ENCODE measurements at regions not wholly inside any gene's neighbourhood (a gene's known extent, or its start where the extent isn't known, plus 50 kb on each side); places are given as distances from the start of the nearest gene placed in this dataset.

DNA sequence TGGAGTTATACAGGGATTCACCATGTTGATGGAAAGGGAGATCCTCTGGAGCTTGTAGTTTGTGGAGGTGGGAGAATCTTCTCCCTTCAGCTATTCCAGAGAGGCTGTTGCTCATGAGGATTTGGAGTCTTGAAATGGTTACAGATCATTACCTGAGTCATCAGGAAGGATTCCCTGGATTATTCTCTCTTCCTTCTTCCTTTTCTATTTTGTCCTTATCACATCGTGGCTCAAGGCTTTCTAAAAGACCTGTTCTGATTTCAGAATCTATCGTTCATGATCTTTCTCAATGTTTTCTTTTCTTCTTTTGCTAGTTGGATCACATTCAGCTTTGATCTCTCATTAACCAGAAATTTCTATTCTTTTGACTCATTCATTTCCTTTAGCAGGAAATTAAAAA is 196.0 kb downstream of the KLF5 start:
- Histone ChIP-seq H3K27me3 (ENCODE audit: control insufficient read depth in 1 of 2, insufficient read depth in 2 of 2, low read length in 2 of 2) (no peaks in the 10 kb centered on the region), H3K4me1 (ENCODE audit: insufficient read depth, low read length) (no peaks in the 10 kb centered on the region), H3K36me3 (ENCODE audit: insufficient read depth, low read length) (no peaks in the 10 kb centered on the region), H3K27ac (ENCODE audit: low read depth in 1 of 2, low read length in 2 of 2) (no peak overlapping the region), H3K9me3 (ENCODE audit: control insufficient read depth in 1 of 2, insufficient read depth in 1 of 2, low read length in 2 of 2) (no peaks in the 10 kb centered on the region), H3K4me3 (ENCODE audit: low read length) (no peak overlapping the region)
- no peak for ATAC-seq (ENCODE audit: poor library complexity)
- Mint-ChIP-seq H3K4me1 (ENCODE audit: low read depth) (no peaks in the 10 kb centered on the region), H3K9me3 (no peaks in the 10 kb centered on the region), H3K27me3 (no peaks in the 10 kb centered on the region), H3K27ac (no peak overlapping the region), H3K36me3 (ENCODE audit: low read depth) (no peaks in the 10 kb centered on the region), H3K4me3 (no peak overlapping the region)
- CTCF ChIA-PET, result no interaction called here
- TF ChIP-seq CTCF (IDR thresholded peaks at IDR 0.05), result no peak
- intact Hi-C loops (cut with DNase I, micrococcal nuclease), result no loop called here
- POLR2A ChIA-PET, result interaction anchor here (0.6 kb wide), 1 partner anchor 345 kb away, joined by 3 read pairs; no protein-coding TSS in a partner anchor
- DNase-seq, result no peak

GRCh38 chr13:73251626-73252265 is 192.9 kb downstream of the KLF5 start:
- intact Hi-C loops (cut with DNase I, micrococcal nuclease), result no loop called here
- POLR2A ChIA-PET, result no interaction called here

DNA sequence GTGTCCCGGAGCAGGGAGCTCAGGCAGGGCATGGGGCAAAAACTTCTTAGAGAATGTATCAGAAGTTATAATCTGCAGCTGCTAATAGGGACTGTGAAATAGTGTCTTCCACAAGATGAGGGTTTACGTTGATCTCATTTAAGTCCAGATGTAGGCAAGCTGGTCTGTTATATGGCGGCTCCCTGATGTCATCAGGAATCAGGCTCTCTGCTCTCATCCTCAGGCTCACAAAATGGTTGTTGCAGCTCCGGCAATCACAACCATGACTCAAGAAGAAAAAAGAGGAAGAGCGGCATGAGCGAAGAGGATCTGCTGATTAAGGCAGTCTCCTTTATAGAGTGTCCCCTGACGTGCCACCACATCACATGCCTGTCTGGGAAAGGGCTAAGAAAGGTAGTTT is 191.3 kb downstream of the KLF5 start:
- H3K9me3 ChIP-seq (ENCODE audit: control insufficient read depth in 1 of 2, insufficient read depth in 1 of 2, low read length in 2 of 2), result no peaks in the 10 kb centered on the region
- no peaks in the 10 kb centered on the region for H3K27me3 ChIP-seq (ENCODE audit: control insufficient read depth in 1 of 2, insufficient read depth in 2 of 2, low read length in 2 of 2)
- Mint-ChIP-seq H3K9me3 (no peaks in the 10 kb centered on the region), H3K4me1 (ENCODE audit: low read depth) (no peaks in the 10 kb centered on the region), H3K27me3 (no peaks in the 10 kb centered on the region), H3K27ac (no peak overlapping the region), H3K4me3 (no peak overlapping the region), H3K36me3 (ENCODE audit: low read depth) (no peaks in the 10 kb centered on the region)
- no peak overlapping the region for H3K27ac ChIP-seq (ENCODE audit: low read depth in 1 of 2, low read length in 2 of 2)
- DNase-seq (no peak), ATAC-seq (ENCODE audit: poor library complexity) (no peak)
- POLR2A ChIA-PET, result no interaction called here
- no peaks in the 10 kb centered on the region for H3K36me3 ChIP-seq (ENCODE audit: insufficient read depth, low read length)
- TF ChIP-seq CTCF (IDR thresholded peaks at IDR 0.05), result no peak
- CTCF ChIA-PET, result no interaction called here
- no peak overlapping the region for H3K4me3 ChIP-seq (ENCODE audit: low read length)
- no peaks in the 10 kb centered on the region for H3K4me1 ChIP-seq (ENCODE audit: insufficient read depth, low read length)
- intact Hi-C loops (cut with DNase I, micrococcal nuclease), result no loop called here

More at GRCh38 chr13:73251626-73252265, 192.9 kb downstream of the KLF5 start:
- no peaks in the 10 kb centered on the region for H3K4me1 Mint-ChIP-seq (ENCODE audit: low read depth)
- H3K4me3 Mint-ChIP-seq, result no peak overlapping the region
- no peaks in the 10 kb centered on the region for H3K27me3 Mint-ChIP-seq
- H3K36me3 Mint-ChIP-seq (ENCODE audit: low read depth), result no peaks in the 10 kb centered on the region
- H3K36me3 ChIP-seq (ENCODE audit: insufficient read depth, low read length), result no peaks in the 10 kb centered on the region
- H3K27ac ChIP-seq (ENCODE audit: low read depth in 1 of 2, low read length in 2 of 2), result no peak overlapping the region
- no peak overlapping the region for H3K4me3 ChIP-seq (ENCODE audit: low read length)
- H3K4me1 ChIP-seq (ENCODE audit: insufficient read depth, low read length), result no peaks in the 10 kb centered on the region
- no peaks in the 10 kb centered on the region for H3K9me3 Mint-ChIP-seq
- no peaks in the 10 kb centered on the region for H3K9me3 ChIP-seq (ENCODE audit: control insufficient read depth in 1 of 2, insufficient read depth in 1 of 2, low read length in 2 of 2)
- no peak overlapping the region for H3K27ac Mint-ChIP-seq
- H3K27me3 ChIP-seq (ENCODE audit: control insufficient read depth in 1 of 2, insufficient read depth in 2 of 2, low read length in 2 of 2), result no peaks in the 10 kb centered on the region
- DNase-seq (no peak), ATAC-seq (ENCODE audit: poor library complexity) (no peak)
- no peak for TF ChIP-seq CTCF (IDR thresholded peaks at IDR 0.05)
- CTCF ChIA-PET, result no interaction called here
